Activated CD4-positive, CD25-positive, alpha-beta regulatory T cell treated with anti-CD3 and anti-CD28 coated beads, Interleukin-2, amount 50 U/mL, for 72 hours (primary cell): ENCODE measurements at regions not wholly inside any gene's neighbourhood (a gene's known extent, or its start where the extent isn't known, plus 50 kb on each side); places are given as distances from the start of the nearest gene placed in this dataset.
"Not testable (repeated sequence)": the region's sequence is repeated elsewhere in the genome, so short reads cannot be mapped to it uniquely, and the experiment has no call there.

Experiments used
- DNase-seq: peaks from one replicate; pipeline ENCODE4 v3.0.0; 2021

- DNase-seq, result no peak
Observed at GRCh38 chr1:221263831-221264767, 384.9 kb downstream of the HLX start.

GRCh38 chr1:221264848-221265247 lies 385.6 kb downstream of the HLX start:
- no peak for DNase-seq

- DNase-seq, result no peak
Observed at GRCh38 chr1:221268295-221268694, 389.1 kb downstream of the HLX start.

- no peak for DNase-seq
Observed at GRCh38 chr1:221271701-221272100, 392.5 kb downstream of the HLX start.

- no peak for DNase-seq
Observed at GRCh38 chr1:221272940-221273339, 393.7 kb downstream of the HLX start.

- DNase-seq, result no peak
Observed at GRCh38 chr1:221274373-221274772, 395.1 kb downstream of the HLX start.

- no peak for DNase-seq
Observed at GRCh38 chr1:221276896-221277409, 397.7 kb downstream of the HLX start.

- DNase-seq, result no peak
Observed at GRCh38 chr1:221279146-221279545, 399.9 kb downstream of the HLX start.

- no peak for DNase-seq
Observed at GRCh38 chr1:221283532-221283931, 404.3 kb downstream of the HLX start.

- DNase-seq, result no peak
Observed at GRCh38 chr1:221284028-221284427, 404.8 kb downstream of the HLX start.

GRCh38 chr1:221284991-221285390 lies 405.7 kb downstream of the HLX start:
- DNase-seq, result not testable (repeated sequence)

- DNase-seq, result not testable (repeated sequence)
Observed at GRCh38 chr1:221285458-221286210, 406.4 kb downstream of the HLX start.

- DNase-seq, result no peak
Observed at GRCh38 chr1:221286399-221286798, 407.2 kb downstream of the HLX start.

GRCh38 chr1:221289103-221289502 lies 409.9 kb downstream of the HLX start:
- no peak for DNase-seq

- DNase-seq, result no peak
Observed at GRCh38 chr1:221290669-221291068, 411.4 kb downstream of the HLX start.

GRCh38 chr1:221291113-221291512 lies 411.9 kb downstream of the HLX start:
- no peak for DNase-seq

- DNase-seq, result no peak
Observed at GRCh38 chr1:221292652-221293051, 413.4 kb downstream of the HLX start.

- no peak for DNase-seq
Observed at GRCh38 chr1:221294242-221294641, 415.0 kb downstream of the HLX start.

- no peak for DNase-seq
Observed at GRCh38 chr1:221302357-221302756, 423.1 kb downstream of the HLX start.

GRCh38 chr1:221302810-221303209 lies 423.6 kb downstream of the HLX start:
- no peak for DNase-seq

- no peak for DNase-seq
Observed at GRCh38 chr1:221303623-221304022, 424.4 kb downstream of the HLX start.

GRCh38 chr1:221306239-221306638 lies 427.0 kb downstream of the HLX start:
- no peak for DNase-seq
